VCaP (cell line): ENCODE measurements at regions not wholly inside any gene's neighbourhood (a gene's known extent, or its start where the extent isn't known, plus 50 kb on each side); places are given as distances from the start of the nearest gene placed in this dataset.
A peak's percentile ranks its signal among the peaks of the same experiment; 100 is the strongest.

Experiments used
- H3K27ac ChIP-seq: fragments of 450-650 bp; 2 replicates; pipeline ENCODE4 v1.5.1; 2017
- TF ChIP-seq, protein P1 (sequence below): fragments of 450-650 bp; conservative IDR thresholded peaks from 2 replicates; pipeline ENCODE4 v1.5.1; 2017; ENCODE audit warnings: mild to moderate bottlenecking, moderate library complexity

DNA sequence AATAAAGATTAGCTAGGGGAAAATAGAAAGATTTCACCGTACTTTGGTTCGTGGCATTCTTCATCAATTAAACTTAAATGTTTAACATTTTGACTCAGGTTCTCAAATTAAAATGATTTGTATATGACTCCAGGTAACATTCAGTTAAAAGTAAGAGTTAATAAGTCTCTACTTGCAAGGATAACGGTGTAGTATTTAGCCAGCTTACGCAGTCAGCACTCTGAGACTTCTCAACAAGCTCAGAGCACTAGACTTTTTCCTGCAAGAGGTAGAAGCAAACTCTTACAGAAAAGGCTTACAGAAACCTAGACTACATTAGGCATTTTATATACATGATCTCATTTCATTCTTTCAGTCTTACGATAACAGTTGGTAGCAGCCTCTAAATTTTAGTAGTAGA, 96.4 kb upstream of the PPARGC1A start:
- H3K27ac ChIP-seq = no peak overlapping the region
- TF ChIP-seq, protein P1, sequence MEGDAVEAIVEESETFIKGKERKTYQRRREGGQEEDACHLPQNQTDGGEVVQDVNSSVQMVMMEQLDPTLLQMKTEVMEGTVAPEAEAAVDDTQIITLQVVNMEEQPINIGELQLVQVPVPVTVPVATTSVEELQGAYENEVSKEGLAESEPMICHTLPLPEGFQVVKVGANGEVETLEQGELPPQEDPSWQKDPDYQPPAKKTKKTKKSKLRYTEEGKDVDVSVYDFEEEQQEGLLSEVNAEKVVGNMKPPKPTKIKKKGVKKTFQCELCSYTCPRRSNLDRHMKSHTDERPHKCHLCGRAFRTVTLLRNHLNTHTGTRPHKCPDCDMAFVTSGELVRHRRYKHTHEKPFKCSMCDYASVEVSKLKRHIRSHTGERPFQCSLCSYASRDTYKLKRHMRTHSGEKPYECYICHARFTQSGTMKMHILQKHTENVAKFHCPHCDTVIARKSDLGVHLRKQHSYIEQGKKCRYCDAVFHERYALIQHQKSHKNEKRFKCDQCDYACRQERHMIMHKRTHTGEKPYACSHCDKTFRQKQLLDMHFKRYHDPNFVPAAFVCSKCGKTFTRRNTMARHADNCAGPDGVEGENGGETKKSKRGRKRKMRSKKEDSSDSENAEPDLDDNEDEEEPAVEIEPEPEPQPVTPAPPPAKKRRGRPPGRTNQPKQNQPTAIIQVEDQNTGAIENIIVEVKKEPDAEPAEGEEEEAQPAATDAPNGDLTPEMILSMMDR = no peak

DNA sequence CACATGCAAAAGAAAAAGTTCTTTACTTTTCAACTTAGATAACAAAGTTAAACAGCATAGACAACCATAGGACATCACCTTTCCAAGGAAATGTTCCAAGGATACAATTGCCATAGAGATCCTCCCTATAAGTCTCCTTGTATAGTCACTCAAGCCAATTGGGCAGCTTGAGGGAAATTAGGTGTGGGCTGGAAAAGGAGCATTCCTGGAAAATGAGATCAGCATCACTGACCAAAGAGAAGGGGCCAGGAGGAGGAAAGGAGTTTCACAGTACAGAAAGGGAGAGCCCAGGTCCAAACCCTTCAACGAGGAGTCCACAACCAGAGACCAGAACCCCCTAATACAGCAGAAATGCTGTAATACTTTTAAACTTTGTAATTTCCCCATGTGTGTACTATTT, 91.5 kb upstream of the PPARGC1A start:
- TF ChIP-seq, protein P1 = no peak
- no peak overlapping the region for H3K27ac ChIP-seq

DNA sequence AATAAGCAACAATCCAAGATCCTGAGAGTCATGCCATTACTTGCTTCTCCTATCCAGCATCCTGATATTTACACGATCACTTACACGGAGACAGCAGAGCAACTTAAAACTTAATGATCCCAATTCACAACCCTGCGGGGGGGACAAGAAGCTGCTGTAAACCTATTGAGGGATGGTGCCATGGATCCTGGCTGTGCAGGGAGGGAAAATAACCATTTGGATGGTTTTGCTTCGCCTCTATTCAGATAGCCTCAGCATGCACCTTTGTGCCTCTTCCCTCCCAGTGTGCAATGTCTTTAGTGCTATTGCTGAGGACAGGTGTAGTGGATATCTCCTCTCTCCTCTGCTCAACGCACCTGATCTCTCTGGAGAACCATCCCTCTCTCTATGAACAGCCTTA, 89.7 kb upstream of the PPARGC1A start:
- no peak overlapping the region for H3K27ac ChIP-seq
- TF ChIP-seq, protein P1 = no peak

DNA sequence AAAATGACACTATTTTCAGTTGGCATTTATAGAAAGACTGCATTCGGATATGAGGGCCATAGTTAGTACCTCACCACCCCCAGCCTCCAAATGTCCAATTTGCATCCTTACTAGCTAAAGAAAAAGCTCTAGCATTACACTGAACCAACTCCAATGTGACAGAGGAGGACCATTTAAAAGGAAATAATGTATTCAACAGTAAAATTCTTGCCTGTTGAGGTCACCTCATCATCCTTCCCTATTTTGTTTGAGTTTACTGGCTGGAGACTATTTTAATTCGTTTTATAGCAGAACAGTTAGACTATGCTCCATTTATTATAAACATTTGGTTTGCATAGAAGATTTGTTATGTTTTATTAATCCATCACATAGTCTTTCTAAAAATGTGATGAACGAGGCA, 88.2 kb upstream of the PPARGC1A start:
- H3K27ac ChIP-seq = no peak overlapping the region
- TF ChIP-seq, protein P1 = no peak

DNA sequence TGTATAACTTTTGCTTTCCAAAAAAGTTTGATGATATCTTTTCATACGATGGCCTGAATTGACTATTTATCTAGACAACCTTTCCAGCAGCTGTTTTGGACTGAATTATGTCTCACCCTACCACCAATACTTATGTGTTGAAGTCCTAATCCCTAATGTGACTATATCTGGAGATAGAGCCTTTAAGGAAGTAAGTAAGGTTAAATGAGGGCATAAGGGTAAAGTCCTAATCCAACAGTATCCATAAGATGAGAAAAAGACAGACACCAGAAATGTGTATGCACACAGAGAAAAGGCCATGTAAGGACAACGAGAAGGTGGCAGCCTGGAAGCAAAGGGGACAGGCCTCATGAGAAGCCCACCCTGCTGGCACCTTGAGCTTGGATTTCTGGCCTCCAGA, 86.6 kb upstream of the PPARGC1A start:
- TF ChIP-seq, protein P1 = no peak
- no peak overlapping the region for H3K27ac ChIP-seq

DNA sequence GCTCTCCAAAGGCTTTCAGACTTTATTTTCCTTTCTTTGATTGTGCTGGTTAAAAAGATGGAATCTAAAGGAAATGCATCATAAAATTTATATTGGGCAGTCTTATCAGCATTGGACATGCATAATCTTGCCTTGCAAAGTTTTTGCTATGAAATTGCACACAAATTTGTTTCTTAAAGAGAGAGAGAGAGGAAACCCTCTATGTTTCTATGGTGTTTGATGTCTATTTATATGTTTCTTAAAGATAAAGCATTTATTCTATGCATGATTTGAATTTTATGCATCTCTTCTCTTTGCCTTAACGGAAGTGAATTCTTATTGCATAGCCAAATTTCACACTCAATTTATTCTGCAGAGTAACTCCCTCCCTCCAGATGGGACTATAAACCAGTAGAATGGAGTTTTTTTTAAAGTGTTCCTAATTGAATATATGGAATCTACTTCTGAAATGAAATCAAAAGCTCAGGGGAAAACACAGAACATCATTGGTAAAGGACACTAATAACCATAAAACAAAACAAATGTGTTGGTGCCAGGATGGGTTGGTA, 83.5 kb upstream of the PPARGC1A start:
- peak overlapping the region; percentile 55 for H3K27ac ChIP-seq
- TF ChIP-seq, protein P1 = no peak

DNA sequence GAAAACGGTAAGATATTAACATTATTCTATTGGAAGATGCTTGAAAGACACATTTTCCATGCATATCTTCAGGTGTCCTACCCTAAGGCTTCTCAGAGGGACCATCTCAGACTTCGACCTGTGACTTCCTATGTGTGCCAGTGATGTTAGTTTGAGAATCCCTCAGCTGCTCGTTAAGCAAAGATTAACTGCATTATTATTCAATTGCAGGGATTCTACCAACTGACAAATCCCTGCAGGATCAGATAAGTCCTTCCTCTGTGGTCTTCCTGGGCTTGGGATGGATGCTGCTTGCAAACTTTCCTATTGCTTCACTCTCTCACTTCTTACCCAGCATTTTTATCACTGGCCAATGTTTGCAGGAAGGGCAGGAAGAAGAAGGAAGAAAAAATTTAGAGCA, 83.0 kb upstream of the PPARGC1A start:
- TF ChIP-seq, protein P1 = no peak
- H3K27ac ChIP-seq = peak overlapping the region; percentile 55
